ENCODE measurements at regions not wholly inside any gene's neighbourhood (a gene's known extent, or its start where the extent isn't known, plus 50 kb on each side); places are given as distances from the start of the nearest gene placed in this dataset.

DNA sequence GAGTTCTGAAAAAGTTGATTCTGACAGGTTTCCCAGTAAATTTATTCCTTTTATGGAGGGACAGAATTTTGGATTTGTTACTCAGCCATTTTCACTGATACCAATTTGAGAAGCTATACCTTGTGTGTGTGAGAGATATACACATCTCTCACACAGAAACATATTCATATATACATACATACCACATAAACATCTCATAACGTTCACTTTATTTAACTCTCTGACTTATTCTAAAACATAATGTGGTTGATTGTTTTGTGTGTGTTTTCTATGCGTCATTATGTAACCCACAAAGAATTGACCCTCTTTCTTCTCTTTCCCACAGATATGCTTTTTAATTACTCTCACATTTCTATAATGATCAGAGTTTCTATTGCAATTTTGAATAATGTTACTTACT lies 570.8 kb upstream of the TLE4 start:
- H3K9me2 ChIP-seq (replicated peaks; ENCODE audit: insufficient read depth, low read length) = no peaks in the 10 kb centered on the region
- no peaks in the 10 kb centered on the region for H3K36me3 ChIP-seq (replicated peaks; ENCODE audit: insufficient read depth, low read length)
- H4K20me1 ChIP-seq (ENCODE audit: insufficient read depth, low read length) = no peaks in the 10 kb centered on the region
- no peaks in the 10 kb centered on the region for H3K27me3 ChIP-seq (replicated peaks; ENCODE audit: insufficient read depth, low read length)
- no peak overlapping the region for H2AFZ ChIP-seq (ENCODE audit: low read length)
- H3K4me1 ChIP-seq (ENCODE audit: low read length) = no peaks in the 10 kb centered on the region
- no peak for TF ChIP-seq EZH2phosphoT487 (IDR thresholded peaks at IDR 0.05; ENCODE audit: low read length)
- TF ChIP-seq EZH2 (optimal IDR thresholded peaks at IDR 0.05; ENCODE audit: low read depth, low read length) = no peak
- TF ChIP-seq, protein P1, sequence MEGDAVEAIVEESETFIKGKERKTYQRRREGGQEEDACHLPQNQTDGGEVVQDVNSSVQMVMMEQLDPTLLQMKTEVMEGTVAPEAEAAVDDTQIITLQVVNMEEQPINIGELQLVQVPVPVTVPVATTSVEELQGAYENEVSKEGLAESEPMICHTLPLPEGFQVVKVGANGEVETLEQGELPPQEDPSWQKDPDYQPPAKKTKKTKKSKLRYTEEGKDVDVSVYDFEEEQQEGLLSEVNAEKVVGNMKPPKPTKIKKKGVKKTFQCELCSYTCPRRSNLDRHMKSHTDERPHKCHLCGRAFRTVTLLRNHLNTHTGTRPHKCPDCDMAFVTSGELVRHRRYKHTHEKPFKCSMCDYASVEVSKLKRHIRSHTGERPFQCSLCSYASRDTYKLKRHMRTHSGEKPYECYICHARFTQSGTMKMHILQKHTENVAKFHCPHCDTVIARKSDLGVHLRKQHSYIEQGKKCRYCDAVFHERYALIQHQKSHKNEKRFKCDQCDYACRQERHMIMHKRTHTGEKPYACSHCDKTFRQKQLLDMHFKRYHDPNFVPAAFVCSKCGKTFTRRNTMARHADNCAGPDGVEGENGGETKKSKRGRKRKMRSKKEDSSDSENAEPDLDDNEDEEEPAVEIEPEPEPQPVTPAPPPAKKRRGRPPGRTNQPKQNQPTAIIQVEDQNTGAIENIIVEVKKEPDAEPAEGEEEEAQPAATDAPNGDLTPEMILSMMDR (IDR thresholded peaks at IDR 0.05; ENCODE audit: low read length) = no peak
- no peak overlapping the region for H3K9ac ChIP-seq (ENCODE audit: low read length)
- H3K4me3 ChIP-seq (ENCODE audit: low read length) = no peak overlapping the region
- no peak overlapping the region for H3K27ac ChIP-seq (ENCODE audit: low read length)
- H3K79me2 ChIP-seq (ENCODE audit: low read length) = no peaks in the 10 kb centered on the region
- no peak overlapping the region for H3K4me2 ChIP-seq (ENCODE audit: low read depth, low read length)
- no peaks in the 10 kb centered on the region for H3F3A ChIP-seq (ENCODE audit: insufficient read depth, low read length)
- no peak for DNase-seq
- H3K9me3 ChIP-seq (replicated peaks; ENCODE audit: insufficient read depth, low read length) = no peaks in the 10 kb centered on the region

GRCh38 chr9:79003514-79003913 lies 568.3 kb upstream of the TLE4 start:
- Histone ChIP-seq H3K79me2 (ENCODE audit: low read length) (no peaks in the 10 kb centered on the region), H3F3A (ENCODE audit: insufficient read depth, low read length) (no peaks in the 10 kb centered on the region), H3K4me2 (ENCODE audit: low read depth, low read length) (no peak overlapping the region), H3K27me3 (replicated peaks; ENCODE audit: insufficient read depth, low read length) (no peaks in the 10 kb centered on the region), H3K36me3 (replicated peaks; ENCODE audit: insufficient read depth, low read length) (no peaks in the 10 kb centered on the region), H3K9ac (ENCODE audit: low read length) (no peak overlapping the region), H3K4me3 (ENCODE audit: low read length) (no peak overlapping the region), H2AFZ (ENCODE audit: low read length) (no peak overlapping the region), H3K9me3 (replicated peaks; ENCODE audit: insufficient read depth, low read length) (no peaks in the 10 kb centered on the region), H3K4me1 (ENCODE audit: low read length) (no peaks in the 10 kb centered on the region), H3K27ac (ENCODE audit: low read length) (no peak overlapping the region), H3K9me2 (replicated peaks; ENCODE audit: insufficient read depth, low read length) (no peaks in the 10 kb centered on the region), H4K20me1 (ENCODE audit: insufficient read depth, low read length) (no peaks in the 10 kb centered on the region)
- TF ChIP-seq EZH2 (optimal IDR thresholded peaks at IDR 0.05; ENCODE audit: low read depth, low read length) = no peak
- TF ChIP-seq, protein P1 (IDR thresholded peaks at IDR 0.05; ENCODE audit: low read length) = no peak
- no peak for TF ChIP-seq EZH2phosphoT487 (IDR thresholded peaks at IDR 0.05; ENCODE audit: low read length)
- no peak for DNase-seq

- Histone ChIP-seq H4K20me1 (ENCODE audit: insufficient read depth, low read length) (no peaks in the 10 kb centered on the region), H3K4me3 (ENCODE audit: low read length) (no peak overlapping the region), H3K27ac (ENCODE audit: low read length) (no peak overlapping the region), H3F3A (ENCODE audit: insufficient read depth, low read length) (no peaks in the 10 kb centered on the region), H3K4me2 (ENCODE audit: low read depth, low read length) (no peak overlapping the region), H3K36me3 (replicated peaks; ENCODE audit: insufficient read depth, low read length) (no peaks in the 10 kb centered on the region), H3K79me2 (ENCODE audit: low read length) (no peaks in the 10 kb centered on the region), H3K27me3 (replicated peaks; ENCODE audit: insufficient read depth, low read length) (no peaks in the 10 kb centered on the region), H2AFZ (ENCODE audit: low read length) (no peak overlapping the region), H3K9me2 (replicated peaks; ENCODE audit: insufficient read depth, low read length) (no peaks in the 10 kb centered on the region), H3K4me1 (ENCODE audit: low read length) (no peaks in the 10 kb centered on the region), H3K9ac (ENCODE audit: low read length) (no peak overlapping the region), H3K9me3 (replicated peaks; ENCODE audit: insufficient read depth, low read length) (no peaks in the 10 kb centered on the region)
- DNase-seq = no peak
- TF ChIP-seq EZH2phosphoT487 (IDR thresholded peaks at IDR 0.05; ENCODE audit: low read length) (no peak), EZH2 (optimal IDR thresholded peaks at IDR 0.05; ENCODE audit: low read depth, low read length) (no peak)
- TF ChIP-seq, protein P1 (IDR thresholded peaks at IDR 0.05; ENCODE audit: low read length) = no peak
Observed at GRCh38 chr9:79004032-79004431, 567.7 kb upstream of the TLE4 start.
